Sigmoid colon (tissue), 4 donors: ENCODE measurements at regions not wholly inside any gene's neighbourhood (a gene's known extent, or its start where the extent isn't known, plus 50 kb on each side); places are given as distances from the start of the nearest gene placed in this dataset.

Source experiments
- EP300 ChIP-seq, 4 donors: sonication (generic); formaldehyde crosslinking; IDR thresholded peaks; one replicate each; pipeline ENCODE4 v1.6.1; 2017; ENCODE audit warnings: antibody characterized with exemption in 4 of 4
- POLR2A ChIP-seq, 2 donors: fragments of 450-650 bp; IDR thresholded peaks; one replicate each; pipeline ENCODE4 v1.6.1; 2016; ENCODE audit warnings: antibody characterized with exemption in 2 of 2, mild to moderate bottlenecking in 2 of 2, moderate library complexity in 2 of 2

- TF ChIP-seq POLR2A (IDR thresholded peaks at IDR 0.05) (no peak), EP300 (IDR thresholded peaks at IDR 0.05) (no peak)
Observed at GRCh38 chr10:130717083-130717482, 580.9 kb downstream of the GLRX3 start.
